ENCODE measurements at regions not wholly inside any gene's neighbourhood (a gene's known extent, or its start where the extent isn't known, plus 50 kb on each side); places are given as distances from the start of the nearest gene placed in this dataset.

- DNase-seq (ENCODE audit: low spot score) = no peak
Observed at GRCh38 chr1:79448426-79448825, 441.9 kb upstream of the ADGRL4 start.

GRCh38 chr1:79441238-79441637 is 434.7 kb upstream of the ADGRL4 start:
- DNase-seq (ENCODE audit: low spot score) = no peak

- no peak for DNase-seq (ENCODE audit: low spot score)
Observed at GRCh38 chr1:79437540-79437939, 431.0 kb upstream of the ADGRL4 start.

- DNase-seq (ENCODE audit: low spot score) = no peak
Observed at GRCh38 chr1:79431340-79431739, 424.8 kb upstream of the ADGRL4 start.

- no peak for DNase-seq (ENCODE audit: low spot score)
Observed at GRCh38 chr1:79430437-79430836, 423.9 kb upstream of the ADGRL4 start.

GRCh38 chr1:79422726-79423125 is 416.2 kb upstream of the ADGRL4 start:
- no peak for DNase-seq (ENCODE audit: low spot score)

- no peak for DNase-seq (ENCODE audit: low spot score)
Observed at GRCh38 chr1:79398501-79398900, 392.0 kb upstream of the ADGRL4 start.

GRCh38 chr1:79396901-79397300 is 390.4 kb upstream of the ADGRL4 start:
- DNase-seq (ENCODE audit: low spot score) = no peak

- DNase-seq (ENCODE audit: low spot score) = no peak
Observed at GRCh38 chr1:79388694-79389361, 382.3 kb upstream of the ADGRL4 start.

- DNase-seq (ENCODE audit: low spot score) = no peak
Observed at GRCh38 chr1:79386730-79387129, 380.2 kb upstream of the ADGRL4 start.

- no peak for DNase-seq (ENCODE audit: low spot score)
Observed at GRCh38 chr1:79380078-79380477, 373.5 kb upstream of the ADGRL4 start.

- no peak for DNase-seq (ENCODE audit: low spot score)
Observed at GRCh38 chr1:79376106-79376505, 369.6 kb upstream of the ADGRL4 start.

- DNase-seq (ENCODE audit: low spot score) = no peak
Observed at GRCh38 chr1:79375352-79375751, 368.8 kb upstream of the ADGRL4 start.

GRCh38 chr1:79374397-79374796 is 367.9 kb upstream of the ADGRL4 start:
- DNase-seq (ENCODE audit: low spot score) = no peak

GRCh38 chr1:79373481-79374125 is 367.1 kb upstream of the ADGRL4 start:
- DNase-seq (ENCODE audit: low spot score) = no peak

GRCh38 chr1:79371802-79372201 is 365.3 kb upstream of the ADGRL4 start:
- DNase-seq (ENCODE audit: low spot score) = no peak

GRCh38 chr1:79369091-79369490 is 362.6 kb upstream of the ADGRL4 start:
- no peak for DNase-seq (ENCODE audit: low spot score)

GRCh38 chr1:79364896-79365295 is 358.4 kb upstream of the ADGRL4 start:
- DNase-seq (ENCODE audit: low spot score) = no peak

- no peak for DNase-seq (ENCODE audit: low spot score)
Observed at GRCh38 chr1:79363430-79363829, 356.9 kb upstream of the ADGRL4 start.

- no peak for DNase-seq (ENCODE audit: low spot score)
Observed at GRCh38 chr1:79362470-79362869, 355.9 kb upstream of the ADGRL4 start.

- DNase-seq (ENCODE audit: low spot score) = no peak
Observed at GRCh38 chr1:79355090-79355489, 348.6 kb upstream of the ADGRL4 start.

- peak; percentile 50 for DNase-seq (ENCODE audit: low spot score)
Observed at GRCh38 chr1:79353224-79353623, 346.7 kb upstream of the ADGRL4 start.

GRCh38 chr1:79326875-79327274 is 320.3 kb upstream of the ADGRL4 start:
- no peak for DNase-seq (ENCODE audit: low spot score)

- DNase-seq (ENCODE audit: low spot score) = no peak
Observed at GRCh38 chr1:79325705-79326104, 319.2 kb upstream of the ADGRL4 start.
